GM13976 (cell line): ENCODE measurements at regions not wholly inside any gene's neighbourhood (a gene's known extent, or its start where the extent isn't known, plus 50 kb on each side); places are given as distances from the start of the nearest gene placed in this dataset.
A peak's percentile ranks its signal among the peaks of the same experiment; 100 is the strongest.

ENCODE experiments used
- DNase-seq: peaks from one replicate; pipeline ENCODE4 v3.0.0; 2012; ENCODE audit warnings: low spot score
- CTCF ChIP-seq: IDR thresholded peaks from 2 replicates; pipeline ENCODE4 v1.5.1; 2012; ENCODE audit warnings: borderline replicate concordance, mild to moderate bottlenecking; ENCODE audit not compliant: insufficient read depth; ENCODE audit errors: extremely low read depth, missing control alignments, control extremely low read depth
- in situ Hi-C: fragments of 300-500 bp; cut with MboI; formaldehyde crosslinking; loops from one replicate; pipeline ENCODE4 v1.12.0; 2022; ENCODE audit warnings: low sequenced_read_pairs, mixed read lengths, inconsistent platforms; ENCODE audit not compliant: unreplicated experiment

- in situ Hi-C loops = no loop called here
- no peak for TF ChIP-seq CTCF
- no peak for DNase-seq
These were observed 53.7 kb downstream of the RPS12 start for GRCh38 chr6:132868057-132868456.

- no peak for TF ChIP-seq CTCF
- in situ Hi-C loops = no loop called here
- DNase-seq = peak; percentile 41
These were observed 58.6 kb downstream of the RPS12 start for GRCh38 chr6:132872923-132873322.

GRCh38 chr6:132877003-132877402, 62.6 kb downstream of the RPS12 start:
- TF ChIP-seq CTCF = peak; percentile 0
- DNase-seq = no peak
- in situ Hi-C loops = no loop called here

GRCh38 chr6:132887204-132887603, 72.8 kb downstream of the RPS12 start:
- no peak for TF ChIP-seq CTCF
- in situ Hi-C loops = no loop called here
- no peak for DNase-seq

- no peak for DNase-seq
- no peak for TF ChIP-seq CTCF
- in situ Hi-C loops = no loop called here
These were observed 74.3 kb downstream of the RPS12 start for GRCh38 chr6:132888701-132889100.

- no peak for DNase-seq
- in situ Hi-C loops = no loop called here
- no peak for TF ChIP-seq CTCF
These were observed 78.8 kb downstream of the RPS12 start for GRCh38 chr6:132892929-132893771.
